ENCODE measurements at regions not wholly inside any gene's neighbourhood (a gene's known extent, or its start where the extent isn't known, plus 50 kb on each side); places are given as distances from the start of the nearest gene placed in this dataset.

DNA sequence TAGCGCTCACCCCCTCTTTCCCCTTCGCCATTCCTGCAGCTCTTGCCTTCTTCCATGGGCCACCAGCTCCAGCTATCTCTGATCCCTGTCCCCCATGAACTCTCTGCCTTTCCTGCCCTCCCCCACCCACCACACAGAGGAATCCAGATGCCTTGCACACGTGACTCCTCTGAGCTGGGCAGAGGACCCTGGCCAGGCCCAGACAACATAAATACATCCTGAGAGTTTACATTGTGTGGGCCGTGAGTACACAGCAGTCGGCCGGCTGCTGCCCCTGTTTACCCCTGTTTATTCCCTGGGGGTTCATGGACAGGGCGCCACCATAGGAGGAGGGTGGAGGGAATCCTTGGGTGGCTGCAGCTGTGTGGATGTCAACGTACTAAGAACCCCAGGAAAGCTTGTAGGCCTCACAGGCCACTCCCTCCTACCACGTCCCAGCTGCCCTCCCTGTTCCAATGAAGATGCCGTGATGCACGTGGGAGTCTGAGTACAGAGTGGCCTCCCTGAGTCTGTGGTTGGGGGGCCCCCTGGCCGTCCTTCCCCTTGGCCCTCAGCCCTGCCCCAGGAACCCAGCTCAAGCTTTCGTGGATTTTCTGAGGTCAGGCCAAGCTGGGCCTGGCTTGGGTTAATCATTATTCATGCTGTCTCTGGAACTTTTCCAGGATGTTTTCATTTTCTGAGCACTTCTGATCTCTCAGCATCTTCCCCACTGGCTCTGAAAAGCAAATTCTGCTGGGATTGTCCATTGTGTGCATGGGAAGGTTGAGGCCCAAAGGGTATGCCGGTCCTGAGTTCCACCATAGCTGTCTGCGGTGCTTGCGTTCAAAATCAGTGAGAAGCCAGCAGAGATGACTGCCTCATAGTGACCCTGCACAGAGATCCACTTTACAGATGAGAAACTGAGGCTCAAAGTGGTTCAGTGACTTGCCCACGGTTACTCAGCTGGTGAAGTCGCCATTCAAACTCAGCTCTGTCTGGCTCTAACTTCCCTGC, 136.3 kb downstream of the MRPL14 start (continued):
- TF ChIP-seq ZNF496 (CRISPR knock-in tag; IDR thresholded peaks at IDR 0.05; ENCODE audit: insufficient replicate concordance) = no peak
- TF ChIP-seq, protein P1, sequence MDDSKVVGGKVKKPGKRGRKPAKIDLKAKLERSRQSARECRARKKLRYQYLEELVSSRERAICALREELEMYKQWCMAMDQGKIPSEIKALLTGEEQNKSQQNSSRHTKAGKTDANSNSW (CRISPR knock-in tag; IDR thresholded peaks at IDR 0.05; ENCODE audit: borderline replicate concordance) = no peak
- TF ChIP-seq ZBTB39 (CRISPR knock-in tag; IDR thresholded peaks at IDR 0.05) = peak; percentile 65; the same call in 1 of the 2 replicates
- TF ChIP-seq ZNF12 (CRISPR knock-in tag; IDR thresholded peaks at IDR 0.05) = peak; percentile 37; the same call in 1 of the 2 replicates
- TF ChIP-seq SMAD1 (CRISPR knock-in tag; IDR thresholded peaks at IDR 0.05; ENCODE audit: borderline replicate concordance, low read depth) = no peak
- TF ChIP-seq, protein P2, sequence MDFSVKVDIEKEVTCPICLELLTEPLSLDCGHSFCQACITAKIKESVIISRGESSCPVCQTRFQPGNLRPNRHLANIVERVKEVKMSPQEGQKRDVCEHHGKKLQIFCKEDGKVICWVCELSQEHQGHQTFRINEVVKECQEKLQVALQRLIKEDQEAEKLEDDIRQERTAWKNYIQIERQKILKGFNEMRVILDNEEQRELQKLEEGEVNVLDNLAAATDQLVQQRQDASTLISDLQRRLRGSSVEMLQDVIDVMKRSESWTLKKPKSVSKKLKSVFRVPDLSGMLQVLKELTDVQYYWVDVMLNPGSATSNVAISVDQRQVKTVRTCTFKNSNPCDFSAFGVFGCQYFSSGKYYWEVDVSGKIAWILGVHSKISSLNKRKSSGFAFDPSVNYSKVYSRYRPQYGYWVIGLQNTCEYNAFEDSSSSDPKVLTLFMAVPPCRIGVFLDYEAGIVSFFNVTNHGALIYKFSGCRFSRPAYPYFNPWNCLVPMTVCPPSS (IDR thresholded peaks at IDR 0.05) = no peak
- 0 out of 2 replicates have a peak, but pooled peaks have one; percentile 62 for TF ChIP-seq ZNF646 (CRISPR knock-in tag; IDR thresholded peaks at IDR 0.05)
- no peak; the same call in 1 of the 2 replicates for TF ChIP-seq ZNF879 (CRISPR knock-in tag; IDR thresholded peaks at IDR 0.05)
- TF ChIP-seq ZNF713 (CRISPR knock-in tag; IDR thresholded peaks at IDR 0.05) = 0 out of 2 replicates have a peak, but pooled peaks have one; percentile 71
- TF ChIP-seq BORCS8-MEF2B (CRISPR knock-in tag; IDR thresholded peaks at IDR 0.05) = peak; percentile 74; the same call in 1 of the 2 replicates
- TF ChIP-seq, protein P3, sequence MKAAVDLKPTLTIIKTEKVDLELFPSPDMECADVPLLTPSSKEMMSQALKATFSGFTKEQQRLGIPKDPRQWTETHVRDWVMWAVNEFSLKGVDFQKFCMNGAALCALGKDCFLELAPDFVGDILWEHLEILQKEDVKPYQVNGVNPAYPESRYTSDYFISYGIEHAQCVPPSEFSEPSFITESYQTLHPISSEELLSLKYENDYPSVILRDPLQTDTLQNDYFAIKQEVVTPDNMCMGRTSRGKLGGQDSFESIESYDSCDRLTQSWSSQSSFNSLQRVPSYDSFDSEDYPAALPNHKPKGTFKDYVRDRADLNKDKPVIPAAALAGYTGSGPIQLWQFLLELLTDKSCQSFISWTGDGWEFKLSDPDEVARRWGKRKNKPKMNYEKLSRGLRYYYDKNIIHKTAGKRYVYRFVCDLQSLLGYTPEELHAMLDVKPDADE (CRISPR knock-in tag; IDR thresholded peaks at IDR 0.05) = no peak; the same call in 1 of the 2 replicates
- TF ChIP-seq NR2F2 (IDR thresholded peaks at IDR 0.05; ENCODE audit: borderline replicate concordance, low read depth) = peak; percentile 90
- no peak for TF ChIP-seq SCMH1 (CRISPR knock-in tag; IDR thresholded peaks at IDR 0.05; ENCODE audit: borderline replicate concordance)
- TF ChIP-seq ZNF773 (CRISPR knock-in tag; IDR thresholded peaks at IDR 0.05; ENCODE audit: borderline replicate concordance) = 0 out of 2 replicates have a peak, but pooled peaks have one; percentile 40
- no peak for TF ChIP-seq SRSF1 (optimal IDR thresholded peaks at IDR 0.05; ENCODE audit: low read depth, low read length)
